DND-41 (cell line): ENCODE measurements at regions not wholly inside any gene's neighbourhood (a gene's known extent, or its start where the extent isn't known, plus 50 kb on each side); places are given as distances from the start of the nearest gene placed in this dataset.

ENCODE experiments used
- CTCF ChIP-seq: IDR thresholded peaks from 2 replicates; pipeline ENCODE4 v1.5.1; 2012; ENCODE audit warnings: borderline replicate concordance, low read length, moderate library complexity, mild to moderate bottlenecking; ENCODE audit not compliant: poor library complexity, severe bottlenecking; ENCODE audit errors: extremely low read depth
- EZH2 ChIP-seq: IDR thresholded peaks from 3 replicates; pipeline ENCODE4 v1.6.1; 2012; ENCODE audit warnings: borderline replicate concordance, low read depth, mild to moderate bottlenecking, moderate library complexity, low read length, inconsistent platforms; ENCODE audit not compliant: severe bottlenecking

GRCh38 chr5:35487233-35488025 is 130.2 kb upstream of the SPEF2 start:
- no peak for TF ChIP-seq CTCF
- no peak for TF ChIP-seq EZH2
